ENCODE measurements at regions not wholly inside any gene's neighbourhood (a gene's known extent, or its start where the extent isn't known, plus 50 kb on each side); places are given as distances from the start of the nearest gene placed in this dataset.

DNA sequence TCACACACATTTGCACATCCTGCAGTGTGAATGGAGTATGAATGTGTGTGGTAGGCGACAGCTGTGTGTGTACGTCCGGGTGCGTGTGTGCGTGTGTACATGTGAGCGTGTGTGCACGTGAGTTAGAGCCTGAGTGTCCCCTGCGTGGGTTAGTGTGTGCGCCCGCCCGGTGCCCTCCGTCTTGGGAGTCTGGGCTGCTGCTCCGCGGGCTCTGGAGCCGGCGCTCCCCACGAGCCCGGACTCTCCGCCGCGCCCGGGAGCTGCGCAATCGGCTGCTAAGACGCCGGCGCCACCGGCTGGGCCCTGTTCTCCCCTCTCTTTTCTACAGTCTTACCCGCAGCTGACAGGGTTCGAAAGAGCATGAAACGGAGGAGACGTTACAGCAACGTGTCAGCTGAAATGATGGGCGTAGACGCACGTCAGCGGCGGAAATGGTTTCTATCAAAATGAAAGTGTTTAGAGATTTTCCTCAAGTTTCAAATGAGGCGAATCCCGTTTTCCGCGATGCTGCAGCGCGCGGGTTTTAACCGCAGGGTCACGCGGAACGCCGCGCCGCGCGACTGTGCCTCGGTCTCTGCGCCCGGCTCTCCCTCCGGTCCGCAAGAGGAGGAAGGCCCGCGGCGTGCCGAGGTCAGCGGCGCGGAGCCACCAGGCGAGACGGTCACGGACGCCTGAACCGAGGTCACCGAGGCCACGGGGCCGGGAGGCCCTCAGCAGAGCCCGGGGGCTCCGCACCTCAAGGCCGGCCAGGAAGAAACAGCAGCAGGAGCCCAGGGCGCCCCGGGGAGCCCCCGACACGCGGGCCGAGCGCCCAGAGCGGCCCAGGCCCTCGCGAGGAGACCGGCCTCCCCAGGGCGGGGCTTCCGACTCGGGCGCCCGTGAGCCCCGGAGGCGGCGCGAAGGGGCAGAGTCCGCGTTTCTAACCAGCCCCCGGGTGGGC, 95.3 kb upstream of the BHLHE23 start (continued):
- TF ChIP-seq, protein P1, sequence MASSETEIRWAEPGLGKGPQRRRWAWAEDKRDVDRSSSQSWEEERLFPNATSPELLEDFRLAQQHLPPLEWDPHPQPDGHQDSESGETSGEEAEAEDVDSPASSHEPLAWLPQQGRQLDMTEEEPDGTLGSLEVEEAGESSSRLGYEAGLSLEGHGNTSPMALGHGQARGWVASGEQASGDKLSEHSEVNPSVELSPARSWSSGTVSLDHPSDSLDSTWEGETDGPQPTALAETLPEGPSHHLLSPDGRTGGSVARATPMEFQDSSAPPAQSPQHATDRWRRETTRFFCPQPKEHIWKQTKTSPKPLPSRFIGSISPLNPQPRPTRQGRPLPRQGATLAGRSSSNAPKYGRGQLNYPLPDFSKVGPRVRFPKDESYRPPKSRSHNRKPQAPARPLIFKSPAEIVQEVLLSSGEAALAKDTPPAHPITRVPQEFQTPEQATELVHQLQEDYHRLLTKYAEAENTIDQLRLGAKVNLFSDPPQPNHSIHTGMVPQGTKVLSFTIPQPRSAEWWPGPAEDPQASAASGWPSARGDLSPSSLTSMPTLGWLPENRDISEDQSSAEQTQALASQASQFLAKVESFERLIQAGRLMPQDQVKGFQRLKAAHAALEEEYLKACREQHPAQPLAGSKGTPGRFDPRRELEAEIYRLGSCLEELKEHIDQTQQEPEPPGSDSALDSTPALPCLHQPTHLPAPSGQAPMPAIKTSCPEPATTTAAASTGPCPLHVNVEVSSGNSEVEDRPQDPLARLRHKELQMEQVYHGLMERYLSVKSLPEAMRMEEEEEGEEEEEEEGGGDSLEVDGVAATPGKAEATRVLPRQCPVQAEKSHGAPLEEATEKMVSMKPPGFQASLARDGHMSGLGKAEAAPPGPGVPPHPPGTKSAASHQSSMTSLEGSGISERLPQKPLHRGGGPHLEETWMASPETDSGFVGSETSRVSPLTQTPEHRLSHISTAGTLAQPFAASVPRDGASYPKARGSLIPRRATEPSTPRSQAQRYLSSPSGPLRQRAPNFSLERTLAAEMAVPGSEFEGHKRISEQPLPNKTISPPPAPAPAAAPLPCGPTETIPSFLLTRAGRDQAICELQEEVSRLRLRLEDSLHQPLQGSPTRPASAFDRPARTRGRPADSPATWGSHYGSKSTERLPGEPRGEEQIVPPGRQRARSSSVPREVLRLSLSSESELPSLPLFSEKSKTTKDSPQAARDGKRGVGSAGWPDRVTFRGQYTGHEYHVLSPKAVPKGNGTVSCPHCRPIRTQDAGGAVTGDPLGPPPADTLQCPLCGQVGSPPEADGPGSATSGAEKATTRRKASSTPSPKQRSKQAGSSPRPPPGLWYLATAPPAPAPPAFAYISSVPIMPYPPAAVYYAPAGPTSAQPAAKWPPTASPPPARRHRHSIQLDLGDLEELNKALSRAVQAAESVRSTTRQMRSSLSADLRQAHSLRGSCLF (CRISPR knock-in tag; IDR thresholded peaks at IDR 0.05; ENCODE audit: borderline replicate concordance), result no peak
- TF ChIP-seq SALL1 (CRISPR knock-in tag; IDR thresholded peaks at IDR 0.05) (peak; percentile 41; the same call in 1 of the 2 replicates), PCBP2 (optimal IDR thresholded peaks at IDR 0.05; ENCODE audit: low read depth, low read length, poor library complexity, severe bottlenecking) (peak; percentile 5), CREM (IDR thresholded peaks at IDR 0.05) (no peak), CREM (CRISPR knock-in tag; IDR thresholded peaks at IDR 0.05) (no peak), MTA1 (CRISPR knock-in tag; IDR thresholded peaks at IDR 0.05; ENCODE audit: borderline replicate concordance) (peak; percentile 69; the same call in 1 of the 2 replicates), YEATS4 (CRISPR knock-in tag; IDR thresholded peaks at IDR 0.05; ENCODE audit: borderline replicate concordance) (0 out of 2 replicates have a peak, but pooled peaks have one; percentile 54), SPEN (CRISPR knock-in tag; IDR thresholded peaks at IDR 0.05; ENCODE audit: low read depth) (peak; percentile 25; the same call in 1 of the 2 replicates), GABPB1 (CRISPR knock-in tag; IDR thresholded peaks at IDR 0.05) (peak; percentile 57; the same call in 1 of the 2 replicates), SP140L (CRISPR knock-in tag; IDR thresholded peaks at IDR 0.05; ENCODE audit: borderline replicate concordance) (no peak), FOXK1 (CRISPR knock-in tag; IDR thresholded peaks at IDR 0.05; ENCODE audit: borderline replicate concordance, low read depth) (no peak), ZNF253 (CRISPR knock-in tag; IDR thresholded peaks at IDR 0.05; ENCODE audit: borderline replicate concordance) (peak; percentile 79; the same call in 1 of the 2 replicates), SATB2 (CRISPR knock-in tag; IDR thresholded peaks at IDR 0.05) (peak; percentile 32; the same call in 1 of the 2 replicates), KDM5B (CRISPR knock-in tag; IDR thresholded peaks at IDR 0.05; ENCODE audit: borderline replicate concordance) (peak; percentile 51; the same call in 1 of the 2 replicates), ZNF232 (CRISPR knock-in tag; IDR thresholded peaks at IDR 0.05; ENCODE audit: borderline replicate concordance) (0 out of 2 replicates have a peak, but pooled peaks have one; percentile 46)
- TF ChIP-seq, protein P2, sequence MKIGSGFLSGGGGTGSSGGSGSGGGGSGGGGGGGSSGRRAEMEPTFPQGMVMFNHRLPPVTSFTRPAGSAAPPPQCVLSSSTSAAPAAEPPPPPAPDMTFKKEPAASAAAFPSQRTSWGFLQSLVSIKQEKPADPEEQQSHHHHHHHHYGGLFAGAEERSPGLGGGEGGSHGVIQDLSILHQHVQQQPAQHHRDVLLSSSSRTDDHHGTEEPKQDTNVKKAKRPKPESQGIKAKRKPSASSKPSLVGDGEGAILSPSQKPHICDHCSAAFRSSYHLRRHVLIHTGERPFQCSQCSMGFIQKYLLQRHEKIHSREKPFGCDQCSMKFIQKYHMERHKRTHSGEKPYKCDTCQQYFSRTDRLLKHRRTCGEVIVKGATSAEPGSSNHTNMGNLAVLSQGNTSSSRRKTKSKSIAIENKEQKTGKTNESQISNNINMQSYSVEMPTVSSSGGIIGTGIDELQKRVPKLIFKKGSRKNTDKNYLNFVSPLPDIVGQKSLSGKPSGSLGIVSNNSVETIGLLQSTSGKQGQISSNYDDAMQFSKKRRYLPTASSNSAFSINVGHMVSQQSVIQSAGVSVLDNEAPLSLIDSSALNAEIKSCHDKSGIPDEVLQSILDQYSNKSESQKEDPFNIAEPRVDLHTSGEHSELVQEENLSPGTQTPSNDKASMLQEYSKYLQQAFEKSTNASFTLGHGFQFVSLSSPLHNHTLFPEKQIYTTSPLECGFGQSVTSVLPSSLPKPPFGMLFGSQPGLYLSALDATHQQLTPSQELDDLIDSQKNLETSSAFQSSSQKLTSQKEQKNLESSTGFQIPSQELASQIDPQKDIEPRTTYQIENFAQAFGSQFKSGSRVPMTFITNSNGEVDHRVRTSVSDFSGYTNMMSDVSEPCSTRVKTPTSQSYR (CRISPR knock-in tag; IDR thresholded peaks at IDR 0.05; ENCODE audit: borderline replicate concordance), result no peak
- TF ChIP-seq, protein P3, sequence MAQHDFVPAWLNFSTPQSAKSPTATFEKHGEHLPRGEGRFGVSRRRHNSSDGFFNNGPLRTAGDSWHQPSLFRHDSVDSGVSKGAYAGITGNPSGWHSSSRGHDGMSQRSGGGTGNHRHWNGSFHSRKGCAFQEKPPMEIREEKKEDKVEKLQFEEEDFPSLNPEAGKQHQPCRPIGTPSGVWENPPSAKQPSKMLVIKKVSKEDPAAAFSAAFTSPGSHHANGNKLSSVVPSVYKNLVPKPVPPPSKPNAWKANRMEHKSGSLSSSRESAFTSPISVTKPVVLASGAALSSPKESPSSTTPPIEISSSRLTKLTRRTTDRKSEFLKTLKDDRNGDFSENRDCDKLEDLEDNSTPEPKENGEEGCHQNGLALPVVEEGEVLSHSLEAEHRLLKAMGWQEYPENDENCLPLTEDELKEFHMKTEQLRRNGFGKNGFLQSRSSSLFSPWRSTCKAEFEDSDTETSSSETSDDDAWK (CRISPR knock-in tag; IDR thresholded peaks at IDR 0.05), result no peak
- TF ChIP-seq, protein P4, sequence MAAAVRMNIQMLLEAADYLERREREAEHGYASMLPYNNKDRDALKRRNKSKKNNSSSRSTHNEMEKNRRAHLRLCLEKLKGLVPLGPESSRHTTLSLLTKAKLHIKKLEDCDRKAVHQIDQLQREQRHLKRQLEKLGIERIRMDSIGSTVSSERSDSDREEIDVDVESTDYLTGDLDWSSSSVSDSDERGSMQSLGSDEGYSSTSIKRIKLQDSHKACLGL (CRISPR knock-in tag; IDR thresholded peaks at IDR 0.05), result peak; percentile 34; the same call in 1 of the 2 replicates

Measured in HepG2 (cell line).